ENCODE measurements at regions not wholly inside any gene's neighbourhood (a gene's known extent, or its start where the extent isn't known, plus 50 kb on each side); places are given as distances from the start of the nearest gene placed in this dataset.

- Histone ChIP-seq H2BK5ac (ENCODE audit: low read depth, low read length, poor library complexity) (no peak overlapping the region), H3K9me3 (ENCODE audit: insufficient read depth, low read depth, low read length) (no peaks in the 10 kb centered on the region), H3K23ac (ENCODE audit: low read length) (no peak overlapping the region), H3K4ac (ENCODE audit: low read depth, low read length) (no peak overlapping the region), H3K79me1 (ENCODE audit: low read length) (no peaks in the 10 kb centered on the region), H3K4me2 (ENCODE audit: low read length) (no peak overlapping the region), H4K91ac (ENCODE audit: low read depth, low read length) (no peak overlapping the region), H2AFZ (ENCODE audit: insufficient read depth, low read length, poor library complexity) (no peak overlapping the region), H3K36me3 (ENCODE audit: control insufficient read depth in 1 of 2, insufficient read depth in 2 of 2, low read length in 2 of 2) (no peaks in the 10 kb centered on the region), H3K14ac (ENCODE audit: low read length) (no peak overlapping the region), H4K12ac (ENCODE audit: low read depth, low read length) (no peak overlapping the region), H3K4me1 (ENCODE audit: control insufficient read depth in 1 of 2, insufficient read depth in 2 of 2, low read length in 2 of 2) (no peaks in the 10 kb centered on the region), H3K79me2 (ENCODE audit: control insufficient read depth, insufficient read depth, low read length, poor library complexity) (no peaks in the 10 kb centered on the region), H3K9ac (ENCODE audit: low read length) (no peak overlapping the region), H3K27ac (ENCODE audit: low read depth, low read length) (no peak overlapping the region), H2AK5ac (ENCODE audit: low read length) (no peak overlapping the region), H3K18ac (ENCODE audit: low read length) (no peak overlapping the region), H3K27me3 (ENCODE audit: insufficient read depth, low read length) (no peaks in the 10 kb centered on the region), H3K4me3 (ENCODE audit: low read depth, low read length) (no peak overlapping the region), H2BK120ac (ENCODE audit: insufficient read depth, low read length, poor library complexity) (no peak overlapping the region), H2BK12ac (ENCODE audit: low read length) (no peak overlapping the region), H4K8ac (ENCODE audit: low read depth, low read length) (no peak overlapping the region)
- no peak for DNase-seq
- no CpG with 5 or more reads among the region's 3 CpGs for WGBS (ENCODE audit: extremely low coverage, insufficient coverage, insufficient read length)
Observed at GRCh38 chr2:163213661-163214081, 375.1 kb upstream of the KCNH7 start.

GRCh38 chr2:163210430-163210918, 371.9 kb upstream of the KCNH7 start:
- no CpG with 5 or more reads among the region's 1 CpG for WGBS (ENCODE audit: extremely low coverage, insufficient coverage, insufficient read length)
- Histone ChIP-seq H2AFZ (ENCODE audit: insufficient read depth, low read length, poor library complexity) (no peak overlapping the region), H4K91ac (ENCODE audit: low read depth, low read length) (no peak overlapping the region), H2BK12ac (ENCODE audit: low read length) (no peak overlapping the region), H3K4ac (ENCODE audit: low read depth, low read length) (no peak overlapping the region), H3K27ac (ENCODE audit: low read depth, low read length) (no peak overlapping the region), H3K14ac (ENCODE audit: low read length) (no peak overlapping the region), H2BK5ac (ENCODE audit: low read depth, low read length, poor library complexity) (no peak overlapping the region), H3K79me2 (ENCODE audit: control insufficient read depth, insufficient read depth, low read length, poor library complexity) (no peaks in the 10 kb centered on the region), H4K8ac (ENCODE audit: low read depth, low read length) (no peak overlapping the region), H4K12ac (ENCODE audit: low read depth, low read length) (no peak overlapping the region), H3K23ac (ENCODE audit: low read length) (no peak overlapping the region), H3K9me3 (ENCODE audit: insufficient read depth, low read depth, low read length) (no peaks in the 10 kb centered on the region), H2BK120ac (ENCODE audit: insufficient read depth, low read length, poor library complexity) (no peak overlapping the region), H2AK5ac (ENCODE audit: low read length) (no peak overlapping the region), H3K27me3 (ENCODE audit: insufficient read depth, low read length) (no peaks in the 10 kb centered on the region), H3K4me3 (ENCODE audit: low read depth, low read length) (no peak overlapping the region), H3K9ac (ENCODE audit: low read length) (no peak overlapping the region), H3K4me1 (ENCODE audit: control insufficient read depth in 1 of 2, insufficient read depth in 2 of 2, low read length in 2 of 2) (no peaks in the 10 kb centered on the region), H3K18ac (ENCODE audit: low read length) (no peak overlapping the region), H3K36me3 (ENCODE audit: control insufficient read depth in 1 of 2, insufficient read depth in 2 of 2, low read length in 2 of 2) (no peaks in the 10 kb centered on the region), H3K4me2 (ENCODE audit: low read length) (no peak overlapping the region), H3K79me1 (ENCODE audit: low read length) (no peaks in the 10 kb centered on the region)
- peak in 1 of 2 donors; percentile 6 for DNase-seq

GRCh38 chr2:163207693-163208370, 369.3 kb upstream of the KCNH7 start:
- DNase-seq = no peak
- Histone ChIP-seq H4K12ac (ENCODE audit: low read depth, low read length) (no peak overlapping the region), H2AFZ (ENCODE audit: insufficient read depth, low read length, poor library complexity) (no peak overlapping the region), H3K4me2 (ENCODE audit: low read length) (no peak overlapping the region), H3K27ac (ENCODE audit: low read depth, low read length) (no peak overlapping the region), H3K9ac (ENCODE audit: low read length) (no peak overlapping the region), H2BK120ac (ENCODE audit: insufficient read depth, low read length, poor library complexity) (no peak overlapping the region), H3K36me3 (ENCODE audit: control insufficient read depth in 1 of 2, insufficient read depth in 2 of 2, low read length in 2 of 2) (no peaks in the 10 kb centered on the region), H4K91ac (ENCODE audit: low read depth, low read length) (no peak overlapping the region), H3K14ac (ENCODE audit: low read length) (no peak overlapping the region), H3K9me3 (ENCODE audit: insufficient read depth, low read depth, low read length) (no peaks in the 10 kb centered on the region), H2BK12ac (ENCODE audit: low read length) (no peak overlapping the region), H4K8ac (ENCODE audit: low read depth, low read length) (no peak overlapping the region), H2BK5ac (ENCODE audit: low read depth, low read length, poor library complexity) (no peak overlapping the region), H3K4me3 (ENCODE audit: low read depth, low read length) (no peak overlapping the region), H3K4ac (ENCODE audit: low read depth, low read length) (no peak overlapping the region), H3K4me1 (ENCODE audit: control insufficient read depth in 1 of 2, insufficient read depth in 2 of 2, low read length in 2 of 2) (no peaks in the 10 kb centered on the region), H2AK5ac (ENCODE audit: low read length) (no peak overlapping the region), H3K18ac (ENCODE audit: low read length) (no peak overlapping the region), H3K27me3 (ENCODE audit: insufficient read depth, low read length) (no peaks in the 10 kb centered on the region), H3K79me2 (ENCODE audit: control insufficient read depth, insufficient read depth, low read length, poor library complexity) (no peaks in the 10 kb centered on the region), H3K79me1 (ENCODE audit: low read length) (no peaks in the 10 kb centered on the region), H3K23ac (ENCODE audit: low read length) (no peak overlapping the region)
- no CpG with 5 or more reads among the region's 2 CpGs for WGBS (ENCODE audit: extremely low coverage, insufficient coverage, insufficient read length)

GRCh38 chr2:163205589-163206254, 367.2 kb upstream of the KCNH7 start:
- no peaks in the 10 kb centered on the region for H3K27me3 ChIP-seq (ENCODE audit: insufficient read depth, low read length)
- no peak overlapping the region for H2AK5ac ChIP-seq (ENCODE audit: low read length)
- H2BK5ac ChIP-seq (ENCODE audit: low read depth, low read length, poor library complexity) = no peak overlapping the region
- no peaks in the 10 kb centered on the region for H3K9me3 ChIP-seq (ENCODE audit: insufficient read depth, low read depth, low read length)
- no peak overlapping the region for H2BK12ac ChIP-seq (ENCODE audit: low read length)
- no peak overlapping the region for H3K4me2 ChIP-seq (ENCODE audit: low read length)
- no peak overlapping the region for H3K18ac ChIP-seq (ENCODE audit: low read length)
- no CpG with 5 or more reads among the region's 7 CpGs for WGBS (ENCODE audit: extremely low coverage, insufficient coverage, insufficient read length)
- no peaks in the 10 kb centered on the region for H3K4me1 ChIP-seq (ENCODE audit: control insufficient read depth in 1 of 2, insufficient read depth in 2 of 2, low read length in 2 of 2)
- H2BK120ac ChIP-seq (ENCODE audit: insufficient read depth, low read length, poor library complexity) = no peak overlapping the region
- no peak overlapping the region for H3K9ac ChIP-seq (ENCODE audit: low read length)
- H4K91ac ChIP-seq (ENCODE audit: low read depth, low read length) = no peak overlapping the region
- no peak overlapping the region for H3K4me3 ChIP-seq (ENCODE audit: low read depth, low read length)
- no peak overlapping the region for H4K12ac ChIP-seq (ENCODE audit: low read depth, low read length)
- H3K4ac ChIP-seq (ENCODE audit: low read depth, low read length) = no peak overlapping the region
- H3K79me2 ChIP-seq (ENCODE audit: control insufficient read depth, insufficient read depth, low read length, poor library complexity) = no peaks in the 10 kb centered on the region
- no peak overlapping the region for H3K14ac ChIP-seq (ENCODE audit: low read length)
- H4K8ac ChIP-seq (ENCODE audit: low read depth, low read length) = no peak overlapping the region
- no peak overlapping the region for H3K23ac ChIP-seq (ENCODE audit: low read length)
- H2AFZ ChIP-seq (ENCODE audit: insufficient read depth, low read length, poor library complexity) = no peak overlapping the region
- H3K79me1 ChIP-seq (ENCODE audit: low read length) = no peaks in the 10 kb centered on the region
- no peaks in the 10 kb centered on the region for H3K36me3 ChIP-seq (ENCODE audit: control insufficient read depth in 1 of 2, insufficient read depth in 2 of 2, low read length in 2 of 2)
- H3K27ac ChIP-seq (ENCODE audit: low read depth, low read length) = no peak overlapping the region
- no peak for DNase-seq
